Mucosa of descending colon (tissue), 3 donors: ENCODE measurements at regions not wholly inside any gene's neighbourhood (a gene's known extent, or its start where the extent isn't known, plus 50 kb on each side); places are given as distances from the start of the nearest gene placed in this dataset.
A peak's percentile ranks its signal among the peaks of the same experiment; 100 is the strongest.
"Not testable (repeated sequence)": the region's sequence is repeated elsewhere in the genome, so short reads cannot be mapped to it uniquely, and the experiment has no call there.

Experiments used
- ATAC-seq: fragments of 200-7000 bp; cut with Tn5 transposase; one replicate; pipeline ENCODE4 v1.9.1; 2020; ENCODE audit warnings: mild to moderate bottlenecking, moderate library complexity
- DNase-seq, 3 donors: peaks; one replicate each; pipeline ENCODE4 v3.0.0-alpha.2; 2020
- H3K36me3 ChIP-seq: fragments of 200-600 bp; one replicate; pipeline ENCODE4 v1.8.0; 2021; ENCODE audit warnings: low read depth, mild to moderate bottlenecking
- H3K4me1 ChIP-seq: fragments of 200-600 bp; one replicate; pipeline ENCODE4 v1.8.0; 2021; ENCODE audit warnings: low read depth, mild to moderate bottlenecking
- H3K4me3 ChIP-seq: fragments of 200-600 bp; one replicate; pipeline ENCODE4 v1.8.0; 2021; ENCODE audit warnings: mild to moderate bottlenecking
- H3K9me3 ChIP-seq: fragments of 200-600 bp; one replicate; pipeline ENCODE4 v1.8.0; 2021; ENCODE audit warnings: mild to moderate bottlenecking
- intact Hi-C, 2 donors: fragments of 100-400 bp; cut with DNase I in 1 of 2; cut with micrococcal nuclease in 1 of 2; formaldehyde crosslinking; loops; one replicate each; pipeline versions ENCODE4 v1.11.0 to v1.11.1; 2022; cut with DNase I, micrococcal nuclease
- TF ChIP-seq, protein P1 (sequence below): fragments of 200-600 bp; IDR thresholded peaks from one replicate; pipeline ENCODE4 v1.8.0; 2022; ENCODE audit warnings: antibody characterized with exemption, mild to moderate bottlenecking
- donor health status: DM: no; HTN: no; CAD: no; lungs with moderate emphysema.
- donor health status: DM: no; HTN: no; CAD: no.
- donor health status: DM: no; HTN: yes; CAD: no.

DNA sequence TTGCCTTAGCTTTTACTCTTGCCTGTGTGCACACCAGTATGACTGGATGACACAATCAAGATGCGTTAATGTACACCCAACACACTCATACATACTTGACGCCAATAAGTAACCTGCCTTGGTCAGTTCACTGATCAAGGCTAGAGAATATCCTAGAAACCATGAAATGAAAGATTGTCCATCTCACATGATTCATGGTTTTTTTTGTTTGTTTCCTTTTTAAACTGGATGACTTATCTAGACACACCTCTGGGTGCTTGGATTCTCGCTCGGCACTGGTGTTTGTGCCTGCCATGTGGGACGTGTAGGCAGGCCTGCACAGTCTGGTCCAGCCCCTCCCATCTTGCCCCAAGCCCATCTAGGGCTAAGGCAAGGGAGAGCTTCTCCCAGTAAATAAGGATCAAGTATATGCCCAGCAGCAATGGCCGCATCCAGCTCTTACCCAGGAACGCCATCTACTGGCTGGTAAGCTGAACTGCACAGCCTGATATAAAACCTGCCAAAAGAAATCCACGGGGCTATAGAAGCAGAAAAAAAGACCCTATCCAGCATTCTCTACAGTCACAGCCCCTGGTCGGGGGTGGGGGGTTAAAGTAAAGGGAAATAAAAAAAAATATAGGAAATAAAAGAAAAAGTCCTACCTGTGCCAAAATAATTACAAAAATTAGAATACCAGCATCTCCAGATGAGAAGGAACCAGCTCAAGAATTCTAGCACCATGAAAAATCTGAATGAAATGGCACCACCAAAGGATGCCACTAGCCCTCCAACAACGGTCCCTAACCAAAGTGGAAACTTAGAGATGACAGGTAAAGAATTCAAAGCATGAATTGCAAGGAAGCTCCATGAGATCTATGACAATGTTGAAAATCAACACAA lies 73.3 kb downstream of the OTOR start:
- H3K36me3 ChIP-seq = no peaks in the 10 kb centered on the region
- ATAC-seq (peak; percentile 74), DNase-seq (peak in 1 of 3 donors; percentile 17)
- TF ChIP-seq, protein P1, sequence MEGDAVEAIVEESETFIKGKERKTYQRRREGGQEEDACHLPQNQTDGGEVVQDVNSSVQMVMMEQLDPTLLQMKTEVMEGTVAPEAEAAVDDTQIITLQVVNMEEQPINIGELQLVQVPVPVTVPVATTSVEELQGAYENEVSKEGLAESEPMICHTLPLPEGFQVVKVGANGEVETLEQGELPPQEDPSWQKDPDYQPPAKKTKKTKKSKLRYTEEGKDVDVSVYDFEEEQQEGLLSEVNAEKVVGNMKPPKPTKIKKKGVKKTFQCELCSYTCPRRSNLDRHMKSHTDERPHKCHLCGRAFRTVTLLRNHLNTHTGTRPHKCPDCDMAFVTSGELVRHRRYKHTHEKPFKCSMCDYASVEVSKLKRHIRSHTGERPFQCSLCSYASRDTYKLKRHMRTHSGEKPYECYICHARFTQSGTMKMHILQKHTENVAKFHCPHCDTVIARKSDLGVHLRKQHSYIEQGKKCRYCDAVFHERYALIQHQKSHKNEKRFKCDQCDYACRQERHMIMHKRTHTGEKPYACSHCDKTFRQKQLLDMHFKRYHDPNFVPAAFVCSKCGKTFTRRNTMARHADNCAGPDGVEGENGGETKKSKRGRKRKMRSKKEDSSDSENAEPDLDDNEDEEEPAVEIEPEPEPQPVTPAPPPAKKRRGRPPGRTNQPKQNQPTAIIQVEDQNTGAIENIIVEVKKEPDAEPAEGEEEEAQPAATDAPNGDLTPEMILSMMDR = peak; percentile 78
- intact Hi-C loops = no loop called here
- no peak overlapping the region for H3K4me3 ChIP-seq
- no peaks in the 10 kb centered on the region for H3K9me3 ChIP-seq
- H3K4me1 ChIP-seq = no peaks in the 10 kb centered on the region

DNA sequence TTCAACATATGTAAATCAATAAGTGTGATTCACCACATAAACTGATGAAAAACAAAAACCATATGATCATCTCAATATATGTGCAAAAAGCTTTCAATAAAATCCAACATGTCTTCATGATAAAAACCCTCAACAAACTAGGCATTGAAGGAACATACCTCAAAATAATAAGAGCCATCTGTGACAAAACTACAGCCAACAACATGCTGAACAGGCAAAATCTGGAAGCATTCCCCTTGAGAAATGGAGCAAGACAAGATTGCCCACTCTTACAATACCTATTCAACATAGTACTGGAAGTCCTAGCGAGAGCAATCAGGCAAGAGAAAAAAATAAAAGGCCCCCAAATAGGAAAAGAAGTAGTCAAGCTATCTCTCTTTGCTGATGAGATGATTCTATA lies 76.5 kb downstream of the OTOR start:
- intact Hi-C loops = no loop called here
- Histone ChIP-seq H3K4me1 (no peaks in the 10 kb centered on the region), H3K36me3 (no peaks in the 10 kb centered on the region), H3K4me3 (no peak overlapping the region), H3K9me3 (no peaks in the 10 kb centered on the region)
- TF ChIP-seq, protein P1 = no peak
- DNase-seq (no peak), ATAC-seq (no peak)

DNA sequence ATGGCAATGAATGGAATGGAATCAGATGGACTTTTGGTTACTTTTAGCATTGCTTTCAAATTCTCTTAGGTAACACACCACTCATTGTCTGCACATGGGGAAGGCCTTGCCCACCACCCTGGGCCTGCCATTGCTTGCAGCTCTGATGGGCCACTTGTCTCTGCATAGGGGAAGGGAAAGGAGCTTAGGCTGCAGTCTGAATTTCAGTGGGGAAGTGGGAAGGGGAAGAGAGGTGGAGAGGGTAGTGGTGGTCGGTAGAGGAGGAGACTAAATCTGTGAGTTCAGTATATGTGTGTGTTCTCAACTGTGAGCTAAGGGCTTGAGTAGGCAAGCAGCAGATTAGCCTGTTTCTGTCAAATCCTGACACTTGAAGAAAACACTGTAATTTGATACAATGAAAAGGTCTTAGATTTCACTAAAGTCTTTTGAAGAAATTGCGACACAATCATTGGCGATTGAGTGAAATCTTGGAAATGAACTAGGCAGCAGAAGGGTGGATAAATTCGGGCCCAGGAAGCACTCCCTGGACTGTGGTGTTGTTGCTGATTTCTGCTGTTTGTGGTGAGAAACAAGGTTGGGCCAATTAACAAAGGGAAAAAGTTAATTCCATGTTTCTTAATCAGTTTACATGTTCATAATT lies 80.6 kb downstream of the OTOR start:
- H3K4me1 ChIP-seq = no peaks in the 10 kb centered on the region
- no peak for ATAC-seq
- no peak for DNase-seq
- H3K9me3 ChIP-seq = no peaks in the 10 kb centered on the region
- TF ChIP-seq, protein P1 = no peak
- no peak overlapping the region for H3K4me3 ChIP-seq
- intact Hi-C loops = no loop called here
- H3K36me3 ChIP-seq = no peaks in the 10 kb centered on the region

GRCh38 chr20:16835690-16836089 lies 87.5 kb downstream of the OTOR start:
- ATAC-seq, intact Hi-C loops, H3K36me3 ChIP-seq, H3K4me1 ChIP-seq, DNase-seq, H3K4me3 ChIP-seq, H3K9me3 ChIP-seq: not testable (repeated sequence)

GRCh38 chr20:16842486-16843120 lies 94.4 kb downstream of the OTOR start:
- H3K36me3 ChIP-seq = no peaks in the 10 kb centered on the region
- no peak overlapping the region for H3K4me3 ChIP-seq
- TF ChIP-seq, protein P1 = no peak
- DNase-seq (no peak), ATAC-seq (no peak)
- H3K4me1 ChIP-seq = no peaks in the 10 kb centered on the region
- H3K9me3 ChIP-seq = no peaks in the 10 kb centered on the region
- intact Hi-C loops = no loop called here

- no peaks in the 10 kb centered on the region for H3K9me3 ChIP-seq
- intact Hi-C loops = no loop called here
- ATAC-seq (no peak), DNase-seq (no peak)
- TF ChIP-seq, protein P1 = no peak
- no peak overlapping the region for H3K4me3 ChIP-seq
- H3K36me3 ChIP-seq = no peaks in the 10 kb centered on the region
- H3K4me1 ChIP-seq = no peaks in the 10 kb centered on the region
These were observed 96.2 kb downstream of the OTOR start for GRCh38 chr20:16844406-16844805.
